HCT116 (cell line): ENCODE measurements at regions not wholly inside any gene's neighbourhood (a gene's known extent, or its start where the extent isn't known, plus 50 kb on each side); places are given as distances from the start of the nearest gene placed in this dataset.

Source experiments
- ATAC-seq: fragments of 200-7000 bp; cut with Tn5 transposase; 2 replicates; pipeline ENCODE4 v1.9.1; 2020; ENCODE audit warnings: mild to moderate bottlenecking, moderate library complexity
- BruUV-seq: library from RNA; stranded (reverse); fragments of 400-500 nt; replicated peaks from 2 replicates; lab custom pipeline; 2021; lab: Mats Ljungman, UMichigan
- CTCF ChIA-PET: fragments of 300-600 bp; sonication (Branson Sonifier 250); formaldehyde crosslinking; loops from one replicate; lab custom pipeline; 2021; ENCODE audit warnings: antibody characterized with exemption; lab: Charles Lee
- POLR2A ChIA-PET: fragments of 300-600, 350-600 bp; sonication (Branson Sonifier 250); formaldehyde crosslinking; loops from one replicate; lab custom pipeline; 2021; ENCODE audit warnings: antibody characterized with exemption; lab: Charles Lee
- RAD21 ChIA-PET, 2 experiments: fragments of 300-600 bp; sonication (Branson Sonifier 250); formaldehyde crosslinking; loops; one replicate each; lab custom pipeline; 2023; ENCODE audit warnings: low total read pairs in 2 of 2; ENCODE audit not compliant: uncharacterized antibody in 2 of 2, unreplicated experiment in 2 of 2, low non-redundant PET in 1 of 2; lab: Charles Lee
- DNase-seq: peaks from one replicate; pipeline ENCODE4 v3.0.0-alpha.2; 2010; ENCODE audit warnings: low read depth, low spot score
- H2AFZ ChIP-seq: fragments of 200-600 bp; shearing (Covaris generic), sonication (generic); 2 replicates; pipeline ENCODE4 v1.6.1; 2017; ENCODE audit warnings: low read depth, mixed run types, mixed read lengths, antibody characterized with exemption, low read length; ENCODE audit not compliant: poor library complexity, severe bottlenecking
- H3K27ac ChIP-seq: 2 replicates; pipeline ENCODE4 v1.5.1; 2012; ENCODE audit warnings: low read depth, low read length
- H3K27me3 ChIP-seq: fragments of 200-600 bp; sonication (generic); 2 replicates; pipeline ENCODE4 v1.6.1; 2016; ENCODE audit warnings: mixed run types, low read length, mixed read lengths; ENCODE audit not compliant: insufficient read depth
- H3K36me3 ChIP-seq, 2 experiments: fragments of 200-500 bp in 1 of 2; fragments of 200-600 bp in 1 of 2; sonication (Bioruptor generic) in 1 of 2; sonication (generic) in 1 of 2; 2 replicates each; pipeline versions ENCODE4 v1.5.1 to v1.6.1; 2014 to 2016; ENCODE audit warnings: low read length in 2 of 2, inconsistent platforms in 1 of 2, mixed read lengths in 1 of 2, mixed run types in 1 of 2; ENCODE audit not compliant: insufficient read depth in 2 of 2, control insufficient read depth in 1 of 2
- H3K4me1 ChIP-seq, 2 experiments: fragments of 200-600 bp in 1 of 2; sonication (generic) in 1 of 2; 2 replicates each; pipeline versions ENCODE4 v1.5.1 to v1.6.1; 2012 to 2017; ENCODE audit warnings: low read length in 2 of 2, inconsistent platforms in 1 of 2, mild to moderate bottlenecking in 1 of 2, mixed read lengths in 1 of 2, mixed run types in 1 of 2, moderate library complexity in 1 of 2; ENCODE audit not compliant: insufficient read depth in 2 of 2, control insufficient read depth in 1 of 2
- H3K4me2 ChIP-seq: fragments of 200-600 bp; sonication (generic); 2 replicates; pipeline ENCODE4 v1.6.1; 2017; ENCODE audit warnings: mixed run types, low read length, mixed read lengths
- H3K4me3 ChIP-seq, 2 experiments: fragments of 200-600 bp in 1 of 2; sonication (generic) in 1 of 2; replicated peaks in 1 of 2; 2 replicates each; pipeline ENCODE4 v1.5.1; 2011 to 2016; ENCODE audit warnings: low read length in 2 of 2, control low read depth in 1 of 2, low read depth in 1 of 2, mild to moderate bottlenecking in 1 of 2, mixed read lengths in 1 of 2, mixed run types in 1 of 2
- H3K79me2 ChIP-seq: fragments of 200-600 bp; sonication (generic); 2 replicates; pipeline ENCODE4 v1.6.1; 2017; ENCODE audit warnings: mild to moderate bottlenecking, mixed run types, low read length, moderate library complexity, mixed read lengths; ENCODE audit not compliant: insufficient read depth
- H3K9ac ChIP-seq: fragments of 200-600 bp; sonication (generic); 2 replicates; pipeline ENCODE4 v1.6.1; 2016; ENCODE audit warnings: low read length, mixed read lengths
- H3K9me2 ChIP-seq: fragments of 200-600 bp; sonication (generic), shearing (Covaris generic); 2 replicates; pipeline ENCODE4 v1.6.1; 2017; ENCODE audit warnings: mixed run types, mild to moderate bottlenecking, moderate library complexity; ENCODE audit not compliant: insufficient read depth
- H3K9me3 ChIP-seq, 2 experiments: fragments of 200-500 bp in 1 of 2; fragments of 200-600 bp in 1 of 2; sonication (Bioruptor generic) in 1 of 2; sonication (generic) in 1 of 2; 2 replicates each; pipeline ENCODE4 v1.6.1; 2014 to 2017; ENCODE audit warnings: low read length in 2 of 2, mixed read lengths in 2 of 2, inconsistent platforms in 1 of 2, low read depth in 1 of 2, mild to moderate bottlenecking in 1 of 2, mixed run types in 1 of 2, moderate library complexity in 1 of 2; ENCODE audit not compliant: control insufficient read depth in 1 of 2, insufficient read depth in 1 of 2
- H4K20me1 ChIP-seq: fragments of 200-600 bp; sonication (generic), shearing (Covaris generic); 2 replicates; pipeline ENCODE4 v1.6.1; 2017; ENCODE audit warnings: mixed run types, mild to moderate bottlenecking, moderate library complexity; ENCODE audit not compliant: insufficient read depth
- ATF3 ChIP-seq: IDR thresholded peaks from 2 replicates; pipeline ENCODE4 v1.6.1; 2012
- CBX3 ChIP-seq: IDR thresholded peaks from 2 replicates; pipeline ENCODE4 v1.6.1; 2012; ENCODE audit warnings: low read depth
- ELF1 ChIP-seq: IDR thresholded peaks from 2 replicates; pipeline ENCODE4 v1.6.1; 2012; ENCODE audit warnings: low read depth, borderline replicate concordance
- JUND ChIP-seq: IDR thresholded peaks from 2 replicates; pipeline ENCODE4 v1.6.1; 2012
- REST ChIP-seq: IDR thresholded peaks from 2 replicates; pipeline ENCODE4 v1.6.1; 2012; ENCODE audit warnings: low read depth
- SIN3A ChIP-seq: IDR thresholded peaks from 2 replicates; pipeline ENCODE4 v1.6.1; 2012; ENCODE audit warnings: low read depth
- SRF ChIP-seq: IDR thresholded peaks from 2 replicates; pipeline ENCODE4 v1.6.1; 2012; ENCODE audit warnings: low read depth
- TCF7L2 ChIP-seq: IDR thresholded peaks from 2 replicates; pipeline ENCODE4 v1.7.0; 2011; ENCODE audit warnings: borderline replicate concordance, inconsistent platforms; ENCODE audit not compliant: insufficient read depth, insufficient read length; ENCODE audit errors: extremely low read depth
- ZNF274 ChIP-seq: fragments of 200-500 bp; sonication (Bioruptor generic); IDR thresholded peaks from 2 replicates; pipeline ENCODE4 v1.6.1; 2014; ENCODE audit warnings: mild to moderate bottlenecking, low read depth, low read length, inconsistent platforms
- intact Hi-C: fragments of 100-400 bp; cut with micrococcal nuclease; formaldehyde crosslinking; loops from 2 replicates; pipeline ENCODE4 v1.10.0; 2022

- Histone ChIP-seq H3K9ac (no peak overlapping the region), H3K27ac (no peak overlapping the region), H4K20me1 (no peaks in the 10 kb centered on the region), H3K4me2 (no peak overlapping the region), H3K36me3 (no peaks in the 10 kb centered on the region), H3K27me3 (no peaks in the 10 kb centered on the region), H2AFZ (no peak overlapping the region), H3K9me2 (no peaks in the 10 kb centered on the region), H3K4me3 (no peak overlapping the region), H3K79me2 (no peaks in the 10 kb centered on the region), H3K4me1 (no peaks in the 10 kb centered on the region), H3K9me3 (peaks cover 3 to 5% of the 10 kb centered on the region in 2 experiments; a peak in 2 of 4 replicates)
- no TSS peak for BruUV-seq
- DNase-seq (no peak), ATAC-seq (no peak)
- RAD21 ChIA-PET: no interaction called here
- POLR2A ChIA-PET: no interaction called here
- intact Hi-C loops: no loop called here
- CTCF ChIA-PET: no interaction called here
- TF ChIP-seq SRF (no peak), SIN3A (no peak), JUND (no peak), CBX3 (no peak), ELF1 (no peak), REST (no peak), ZNF274 (no peak), ATF3 (no peak), TCF7L2 (no peak)
Observed at GRCh38 chr13:40306817-40307216, 359.6 kb downstream of the FOXO1 start.
